ENCODE measurements at regions not wholly inside any gene's neighbourhood (a gene's known extent, or its start where the extent isn't known, plus 50 kb on each side); places are given as distances from the start of the nearest gene placed in this dataset.

- TF ChIP-seq FOXM1 (IDR thresholded peaks at IDR 0.05; ENCODE audit: borderline replicate concordance, low read depth) (no peak), REST (IDR thresholded peaks at IDR 0.05; ENCODE audit: low read depth) (no peak), TCF12 (IDR thresholded peaks at IDR 0.05; ENCODE audit: low read depth) (no peak), RAD21 (IDR thresholded peaks at IDR 0.05; ENCODE audit: low read depth) (no peak), TAF1 (IDR thresholded peaks at IDR 0.05; ENCODE audit: low read depth) (no peak), MAX (IDR thresholded peaks at IDR 0.05) (no peak), EP300 (IDR thresholded peaks at IDR 0.05; ENCODE audit: borderline replicate concordance) (no peak), EGR1 (IDR thresholded peaks at IDR 0.05) (no peak), USF1 (IDR thresholded peaks at IDR 0.05) (peak; percentile 38; the same call in 1 of the 2 replicates), NFIC (IDR thresholded peaks at IDR 0.05) (no peak), CREB1 (IDR thresholded peaks at IDR 0.05; ENCODE audit: low read depth) (no peak), YY1 (IDR thresholded peaks at IDR 0.05; ENCODE audit: low read depth) (no peak)
These were observed 115.7 kb upstream of the P2RY1 start for GRCh38 chr3:152719264-152719663.
